ENCODE measurements at regions not wholly inside any gene's neighbourhood (a gene's known extent, or its start where the extent isn't known, plus 50 kb on each side); places are given as distances from the start of the nearest gene placed in this dataset.

DNA sequence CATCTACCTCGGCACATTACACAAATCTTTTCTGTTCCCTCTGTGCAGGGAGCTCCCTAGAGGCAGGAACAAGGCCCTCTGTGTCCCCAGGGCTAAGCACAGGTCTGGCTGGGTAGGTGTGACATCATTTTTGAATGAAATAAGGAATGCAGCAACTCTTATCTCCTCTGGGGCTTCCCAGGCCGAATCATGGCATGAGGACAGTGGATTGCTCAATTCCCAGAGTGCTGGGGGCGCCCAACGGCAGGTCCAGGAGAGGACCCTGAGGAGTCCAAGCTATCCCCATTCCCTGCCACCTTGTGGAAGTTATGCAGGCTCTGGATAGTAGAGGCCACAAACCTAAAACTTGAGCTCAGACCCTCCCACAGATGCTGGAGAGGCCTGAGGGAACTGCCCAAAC lies 158.0 kb upstream of the RAB6C start:
- POLR2A ChIA-PET: no interaction called here
- Histone ChIP-seq H3K9me2 (no peaks in the 10 kb centered on the region), H4K20me1 (ENCODE audit: insufficient read depth) (no peaks in the 10 kb centered on the region), H3K27ac (ENCODE audit: low read depth in 2 of 2, low read length in 1 of 2) (no peak overlapping the region), H3K4me1 (ENCODE audit: control insufficient read depth in 1 of 2, insufficient read depth in 2 of 2, low read depth in 1 of 2, low read length in 1 of 2) (no peaks in the 10 kb centered on the region; a peak in 1 of 4 replicates), H3K4me3 (ENCODE audit: low read depth in 2 of 2, low read length in 1 of 2) (no peak overlapping the region), H3K4me2 (no peak overlapping the region), H3K27me3 (ENCODE audit: insufficient read depth) (no peaks in the 10 kb centered on the region), H3K79me2 (ENCODE audit: insufficient read depth) (no peaks in the 10 kb centered on the region), H2AFZ (ENCODE audit: low read depth) (no peak overlapping the region), H3K9me3 (0 out of 2 replicates have a peak, but pooled peaks cover 4% of the 10 kb centered on the region), H3K36me3 (replicated peaks in 1 of 2; ENCODE audit: control insufficient read depth in 1 of 2, insufficient read depth in 2 of 2, low read length in 1 of 2) (no peaks in the 10 kb centered on the region), H3F3A (replicated peaks; ENCODE audit: insufficient read depth) (no peaks in the 10 kb centered on the region), H3K9ac (no peak overlapping the region)
- 20% methylated on average over 3 of the region's 4 CpGs for whole genome bisulfite sequencing (ENCODE audit: low lambda C conversion rate)
- CTCF ChIA-PET: no interaction called here
- no peak for DNase-seq
- TF ChIP-seq, protein P1, sequence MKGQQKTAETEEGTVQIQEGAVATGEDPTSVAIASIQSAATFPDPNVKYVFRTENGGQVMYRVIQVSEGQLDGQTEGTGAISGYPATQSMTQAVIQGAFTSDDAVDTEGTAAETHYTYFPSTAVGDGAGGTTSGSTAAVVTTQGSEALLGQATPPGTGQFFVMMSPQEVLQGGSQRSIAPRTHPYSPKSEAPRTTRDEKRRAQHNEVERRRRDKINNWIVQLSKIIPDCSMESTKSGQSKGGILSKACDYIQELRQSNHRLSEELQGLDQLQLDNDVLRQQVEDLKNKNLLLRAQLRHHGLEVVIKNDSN (IDR thresholded peaks at IDR 0.05; ENCODE audit: borderline replicate concordance, low read depth): no peak
- TF ChIP-seq FOXM1 (IDR thresholded peaks at IDR 0.05; ENCODE audit: low read depth) (no peak), RXRA (IDR thresholded peaks at IDR 0.05; ENCODE audit: borderline replicate concordance, low read depth) (no peak), RAD21 (IDR thresholded peaks at IDR 0.05; ENCODE audit: low read length) (no peak), NRF1 (IDR thresholded peaks at IDR 0.05; ENCODE audit: low read depth, low read length) (no peak), TAF1 (IDR thresholded peaks at IDR 0.05; ENCODE audit: borderline replicate concordance, low read depth, low read length) (no peak), NFIC (IDR thresholded peaks at IDR 0.05; ENCODE audit: borderline replicate concordance) (no peak), CHD2 (IDR thresholded peaks at IDR 0.05; ENCODE audit: low read length, partially characterized antibody) (no peak), RFX5 (IDR thresholded peaks at IDR 0.05; ENCODE audit: low read length) (no peak), YY1 (IDR thresholded peaks at IDR 0.05; ENCODE audit: low read depth) (no peak), ELF1 (IDR thresholded peaks at IDR 0.05) (no peak)
- TF ChIP-seq, protein P2, sequence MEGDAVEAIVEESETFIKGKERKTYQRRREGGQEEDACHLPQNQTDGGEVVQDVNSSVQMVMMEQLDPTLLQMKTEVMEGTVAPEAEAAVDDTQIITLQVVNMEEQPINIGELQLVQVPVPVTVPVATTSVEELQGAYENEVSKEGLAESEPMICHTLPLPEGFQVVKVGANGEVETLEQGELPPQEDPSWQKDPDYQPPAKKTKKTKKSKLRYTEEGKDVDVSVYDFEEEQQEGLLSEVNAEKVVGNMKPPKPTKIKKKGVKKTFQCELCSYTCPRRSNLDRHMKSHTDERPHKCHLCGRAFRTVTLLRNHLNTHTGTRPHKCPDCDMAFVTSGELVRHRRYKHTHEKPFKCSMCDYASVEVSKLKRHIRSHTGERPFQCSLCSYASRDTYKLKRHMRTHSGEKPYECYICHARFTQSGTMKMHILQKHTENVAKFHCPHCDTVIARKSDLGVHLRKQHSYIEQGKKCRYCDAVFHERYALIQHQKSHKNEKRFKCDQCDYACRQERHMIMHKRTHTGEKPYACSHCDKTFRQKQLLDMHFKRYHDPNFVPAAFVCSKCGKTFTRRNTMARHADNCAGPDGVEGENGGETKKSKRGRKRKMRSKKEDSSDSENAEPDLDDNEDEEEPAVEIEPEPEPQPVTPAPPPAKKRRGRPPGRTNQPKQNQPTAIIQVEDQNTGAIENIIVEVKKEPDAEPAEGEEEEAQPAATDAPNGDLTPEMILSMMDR (IDR thresholded peaks at IDR 0.05): no peak
- TF ChIP-seq, protein P3, sequence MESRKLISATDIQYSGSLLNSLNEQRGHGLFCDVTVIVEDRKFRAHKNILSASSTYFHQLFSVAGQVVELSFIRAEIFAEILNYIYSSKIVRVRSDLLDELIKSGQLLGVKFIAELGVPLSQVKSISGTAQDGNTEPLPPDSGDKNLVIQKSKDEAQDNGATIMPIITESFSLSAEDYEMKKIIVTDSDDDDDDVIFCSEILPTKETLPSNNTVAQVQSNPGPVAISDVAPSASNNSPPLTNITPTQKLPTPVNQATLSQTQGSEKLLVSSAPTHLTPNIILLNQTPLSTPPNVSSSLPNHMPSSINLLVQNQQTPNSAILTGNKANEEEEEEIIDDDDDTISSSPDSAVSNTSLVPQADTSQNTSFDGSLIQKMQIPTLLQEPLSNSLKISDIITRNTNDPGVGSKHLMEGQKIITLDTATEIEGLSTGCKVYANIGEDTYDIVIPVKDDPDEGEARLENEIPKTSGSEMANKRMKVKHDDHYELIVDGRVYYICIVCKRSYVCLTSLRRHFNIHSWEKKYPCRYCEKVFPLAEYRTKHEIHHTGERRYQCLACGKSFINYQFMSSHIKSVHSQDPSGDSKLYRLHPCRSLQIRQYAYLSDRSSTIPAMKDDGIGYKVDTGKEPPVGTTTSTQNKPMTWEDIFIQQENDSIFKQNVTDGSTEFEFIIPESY (IDR thresholded peaks at IDR 0.05; ENCODE audit: borderline replicate concordance, low read depth): no peak
- TF ChIP-seq, protein P4, sequence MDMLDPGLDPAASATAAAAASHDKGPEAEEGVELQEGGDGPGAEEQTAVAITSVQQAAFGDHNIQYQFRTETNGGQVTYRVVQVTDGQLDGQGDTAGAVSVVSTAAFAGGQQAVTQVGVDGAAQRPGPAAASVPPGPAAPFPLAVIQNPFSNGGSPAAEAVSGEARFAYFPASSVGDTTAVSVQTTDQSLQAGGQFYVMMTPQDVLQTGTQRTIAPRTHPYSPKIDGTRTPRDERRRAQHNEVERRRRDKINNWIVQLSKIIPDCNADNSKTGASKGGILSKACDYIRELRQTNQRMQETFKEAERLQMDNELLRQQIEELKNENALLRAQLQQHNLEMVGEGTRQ (IDR thresholded peaks at IDR 0.05; ENCODE audit: borderline replicate concordance, low read depth, low read length): no peak
- TF ChIP-seq, protein P5, sequence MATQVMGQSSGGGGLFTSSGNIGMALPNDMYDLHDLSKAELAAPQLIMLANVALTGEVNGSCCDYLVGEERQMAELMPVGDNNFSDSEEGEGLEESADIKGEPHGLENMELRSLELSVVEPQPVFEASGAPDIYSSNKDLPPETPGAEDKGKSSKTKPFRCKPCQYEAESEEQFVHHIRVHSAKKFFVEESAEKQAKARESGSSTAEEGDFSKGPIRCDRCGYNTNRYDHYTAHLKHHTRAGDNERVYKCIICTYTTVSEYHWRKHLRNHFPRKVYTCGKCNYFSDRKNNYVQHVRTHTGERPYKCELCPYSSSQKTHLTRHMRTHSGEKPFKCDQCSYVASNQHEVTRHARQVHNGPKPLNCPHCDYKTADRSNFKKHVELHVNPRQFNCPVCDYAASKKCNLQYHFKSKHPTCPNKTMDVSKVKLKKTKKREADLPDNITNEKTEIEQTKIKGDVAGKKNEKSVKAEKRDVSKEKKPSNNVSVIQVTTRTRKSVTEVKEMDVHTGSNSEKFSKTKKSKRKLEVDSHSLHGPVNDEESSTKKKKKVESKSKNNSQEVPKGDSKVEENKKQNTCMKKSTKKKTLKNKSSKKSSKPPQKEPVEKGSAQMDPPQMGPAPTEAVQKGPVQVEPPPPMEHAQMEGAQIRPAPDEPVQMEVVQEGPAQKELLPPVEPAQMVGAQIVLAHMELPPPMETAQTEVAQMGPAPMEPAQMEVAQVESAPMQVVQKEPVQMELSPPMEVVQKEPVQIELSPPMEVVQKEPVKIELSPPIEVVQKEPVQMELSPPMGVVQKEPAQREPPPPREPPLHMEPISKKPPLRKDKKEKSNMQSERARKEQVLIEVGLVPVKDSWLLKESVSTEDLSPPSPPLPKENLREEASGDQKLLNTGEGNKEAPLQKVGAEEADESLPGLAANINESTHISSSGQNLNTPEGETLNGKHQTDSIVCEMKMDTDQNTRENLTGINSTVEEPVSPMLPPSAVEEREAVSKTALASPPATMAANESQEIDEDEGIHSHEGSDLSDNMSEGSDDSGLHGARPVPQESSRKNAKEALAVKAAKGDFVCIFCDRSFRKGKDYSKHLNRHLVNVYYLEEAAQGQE (IDR thresholded peaks at IDR 0.05; ENCODE audit: low read depth, low read length): no peak
- TF ChIP-seq, protein P6, sequence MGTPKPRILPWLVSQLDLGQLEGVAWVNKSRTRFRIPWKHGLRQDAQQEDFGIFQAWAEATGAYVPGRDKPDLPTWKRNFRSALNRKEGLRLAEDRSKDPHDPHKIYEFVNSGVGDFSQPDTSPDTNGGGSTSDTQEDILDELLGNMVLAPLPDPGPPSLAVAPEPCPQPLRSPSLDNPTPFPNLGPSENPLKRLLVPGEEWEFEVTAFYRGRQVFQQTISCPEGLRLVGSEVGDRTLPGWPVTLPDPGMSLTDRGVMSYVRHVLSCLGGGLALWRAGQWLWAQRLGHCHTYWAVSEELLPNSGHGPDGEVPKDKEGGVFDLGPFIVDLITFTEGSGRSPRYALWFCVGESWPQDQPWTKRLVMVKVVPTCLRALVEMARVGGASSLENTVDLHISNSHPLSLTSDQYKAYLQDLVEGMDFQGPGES (IDR thresholded peaks at IDR 0.05; ENCODE audit: low read depth, low read length): no peak

Data from SK-N-SH (cell line).